ENCODE measurements at regions not wholly inside any gene's neighbourhood (a gene's known extent, or its start where the extent isn't known, plus 50 kb on each side); places are given as distances from the start of the nearest gene placed in this dataset.

DNA sequence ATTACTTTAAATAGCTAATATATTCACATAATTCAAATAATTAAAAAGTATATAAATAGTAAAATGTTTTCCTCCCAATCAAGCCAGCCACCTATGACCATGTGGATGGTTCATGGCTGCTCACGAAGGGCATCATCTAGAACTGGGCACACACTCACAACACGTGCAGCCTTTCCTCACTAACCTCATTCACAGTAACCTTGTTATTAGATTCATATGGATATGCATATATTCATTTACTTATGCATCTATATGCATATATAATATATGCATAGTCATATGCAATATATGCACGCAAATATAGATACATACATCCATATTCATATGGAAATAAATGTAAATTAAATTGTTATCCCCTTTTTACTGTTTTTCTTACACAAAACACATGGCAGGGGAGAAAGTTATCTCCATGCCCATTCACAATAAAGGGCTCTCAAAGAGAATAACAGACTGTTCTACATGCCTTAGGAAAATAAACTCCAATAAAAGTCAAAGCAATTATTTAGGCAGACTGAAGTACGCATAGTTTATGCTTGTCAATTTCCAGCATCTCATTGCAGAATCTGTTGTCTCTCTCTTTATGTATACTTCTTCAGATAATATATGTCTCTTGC is 163.9 kb upstream of the ADGRL3 start:
- no peaks in the 10 kb centered on the region for H3K9me3 ChIP-seq (ENCODE audit: low read length)
- in situ Hi-C loops (cut with HindIII; ENCODE audit: extremely low pct_ligation_motif_present, low pct_unique_long_range_greater_than_20kb) = no loop called here
- H3K9ac ChIP-seq (ENCODE audit: insufficient read depth, low read depth, low read length) = no peak overlapping the region
- no peaks in the 10 kb centered on the region for H3K36me3 ChIP-seq (replicated peaks in 1 of 2; ENCODE audit: control insufficient read depth in 1 of 2, insufficient read depth in 2 of 2, low read length in 2 of 2)
- H3K4me2 ChIP-seq (ENCODE audit: low read depth, low read length) = no peak overlapping the region
- no peaks in the 10 kb centered on the region for H3K27me3 ChIP-seq (ENCODE audit: control insufficient read depth in 1 of 2, insufficient read depth in 2 of 2, low read length in 2 of 2)
- no peak overlapping the region for H3K27ac ChIP-seq (ENCODE audit: extremely low read length, insufficient read depth, low read length)
- no peaks in the 10 kb centered on the region for H4K20me1 ChIP-seq (ENCODE audit: insufficient read depth, low read length)
- no peak for DNase-seq (ENCODE audit: low spot score)
- no TSS peak for BruUV-seq (replicated peaks)
- CTCF ChIA-PET (ENCODE audit: low intra/inter-chr PET ratio, low total read pairs) = no interaction called here
- intact Hi-C loops (cut with micrococcal nuclease; ENCODE audit: unreplicated experiment) = no loop called here
- no peaks in the 10 kb centered on the region for H3K4me1 ChIP-seq (ENCODE audit: insufficient read depth, low read length)
- no peak for ATAC-seq
- H3K79me2 ChIP-seq (ENCODE audit: insufficient read depth, low read length) = no peaks in the 10 kb centered on the region
- 3% methylated on average over 4 of the region's 4 CpGs for WGBS (ENCODE audit: low lambda C conversion rate)
- TF ChIP-seq, protein P1, sequence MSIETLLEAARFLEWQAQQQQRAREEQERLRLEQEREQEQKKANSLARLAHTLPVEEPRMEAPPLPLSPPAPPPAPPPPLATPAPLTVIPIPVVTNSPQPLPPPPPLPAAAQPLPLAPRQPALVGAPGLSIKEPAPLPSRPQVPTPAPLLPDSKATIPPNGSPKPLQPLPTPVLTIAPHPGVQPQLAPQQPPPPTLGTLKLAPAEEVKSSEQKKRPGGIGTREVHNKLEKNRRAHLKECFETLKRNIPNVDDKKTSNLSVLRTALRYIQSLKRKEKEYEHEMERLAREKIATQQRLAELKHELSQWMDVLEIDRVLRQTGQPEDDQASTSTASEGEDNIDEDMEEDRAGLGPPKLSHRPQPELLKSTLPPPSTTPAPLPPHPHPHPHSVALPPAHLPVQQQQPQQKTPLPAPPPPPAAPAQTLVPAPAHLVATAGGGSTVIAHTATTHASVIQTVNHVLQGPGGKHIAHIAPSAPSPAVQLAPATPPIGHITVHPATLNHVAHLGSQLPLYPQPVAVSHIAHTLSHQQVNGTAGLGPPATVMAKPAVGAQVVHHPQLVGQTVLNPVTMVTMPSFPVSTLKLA (IDR thresholded peaks at IDR 0.05) = peak; percentile 41; the same call in 1 of the 2 replicates
- TF ChIP-seq EZH2 (conservative IDR thresholded peaks at IDR 0.05; ENCODE audit: low read depth, low read length) = no peak
- POLR2A ChIA-PET = no interaction called here
- no peak overlapping the region for H2AFZ ChIP-seq (ENCODE audit: low read length)
- FAIRE-seq = no peak
- no peak overlapping the region for H3K4me3 ChIP-seq (replicated peaks in 1 of 3; ENCODE audit: insufficient read depth in 1 of 3, low read depth in 2 of 3, low read length in 3 of 3)

DNA sequence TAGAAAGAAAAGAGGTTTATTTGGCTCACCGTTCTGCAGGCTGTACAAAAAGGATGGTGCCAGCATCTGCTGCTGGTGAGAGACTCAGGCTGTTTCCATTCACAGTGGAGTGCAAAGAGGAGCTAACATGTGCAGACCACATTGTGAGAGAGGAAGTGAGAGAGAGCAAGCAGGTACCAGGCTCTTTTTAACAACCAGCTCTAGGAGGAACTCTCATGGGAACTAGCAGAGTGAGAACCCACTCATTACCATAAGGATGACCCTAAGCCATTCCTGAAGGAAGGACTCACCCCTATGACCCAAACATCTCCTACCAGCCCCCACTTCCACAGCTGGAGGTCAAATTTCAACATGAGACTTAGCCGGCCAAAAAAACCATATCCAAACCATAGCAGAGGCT is 158.6 kb upstream of the ADGRL3 start:
- intact Hi-C loops (cut with micrococcal nuclease; ENCODE audit: unreplicated experiment) (no loop called here), in situ Hi-C loops (cut with HindIII; ENCODE audit: extremely low pct_ligation_motif_present, low pct_unique_long_range_greater_than_20kb) (no loop called here)
- no peaks in the 10 kb centered on the region for H3K9me3 ChIP-seq (ENCODE audit: low read length)
- no peaks in the 10 kb centered on the region for H4K20me1 ChIP-seq (ENCODE audit: insufficient read depth, low read length)
- H3K27me3 ChIP-seq (ENCODE audit: control insufficient read depth in 1 of 2, insufficient read depth in 2 of 2, low read length in 2 of 2) = no peaks in the 10 kb centered on the region
- H3K79me2 ChIP-seq (ENCODE audit: insufficient read depth, low read length) = no peaks in the 10 kb centered on the region
- FAIRE-seq (no peak), DNase-seq (ENCODE audit: low spot score) (no peak), ATAC-seq (no peak)
- no peak overlapping the region for H3K27ac ChIP-seq (ENCODE audit: extremely low read length, insufficient read depth, low read length)
- ChIA-PET CTCF (ENCODE audit: low intra/inter-chr PET ratio, low total read pairs) (no interaction called here), POLR2A (no interaction called here)
- TF ChIP-seq, protein P2, sequence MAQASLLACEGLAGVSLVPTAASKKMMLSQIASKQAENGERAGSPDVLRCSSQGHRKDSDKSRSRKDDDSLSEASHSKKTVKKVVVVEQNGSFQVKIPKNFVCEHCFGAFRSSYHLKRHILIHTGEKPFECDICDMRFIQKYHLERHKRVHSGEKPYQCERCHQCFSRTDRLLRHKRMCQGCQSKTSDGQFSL (CRISPR knock-in tag; IDR thresholded peaks at IDR 0.05) = no peak
- TF ChIP-seq, protein P3, sequence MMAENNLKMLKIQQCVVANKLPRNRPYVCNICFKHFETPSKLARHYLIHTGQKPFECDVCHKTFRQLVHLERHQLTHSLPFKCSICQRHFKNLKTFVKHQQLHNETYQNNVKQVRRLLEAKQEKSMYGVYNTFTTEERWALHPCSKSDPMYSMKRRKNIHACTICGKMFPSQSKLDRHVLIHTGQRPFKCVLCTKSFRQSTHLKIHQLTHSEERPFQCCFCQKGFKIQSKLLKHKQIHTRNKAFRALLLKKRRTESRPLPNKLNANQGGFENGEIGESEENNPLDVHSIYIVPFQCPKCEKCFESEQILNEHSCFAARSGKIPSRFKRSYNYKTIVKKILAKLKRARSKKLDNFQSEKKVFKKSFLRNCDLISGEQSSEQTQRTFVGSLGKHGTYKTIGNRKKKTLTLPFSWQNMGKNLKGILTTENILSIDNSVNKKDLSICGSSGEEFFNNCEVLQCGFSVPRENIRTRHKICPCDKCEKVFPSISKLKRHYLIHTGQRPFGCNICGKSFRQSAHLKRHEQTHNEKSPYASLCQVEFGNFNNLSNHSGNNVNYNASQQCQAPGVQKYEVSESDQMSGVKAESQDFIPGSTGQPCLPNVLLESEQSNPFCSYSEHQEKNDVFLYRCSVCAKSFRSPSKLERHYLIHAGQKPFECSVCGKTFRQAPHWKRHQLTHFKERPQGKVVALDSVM (CRISPR knock-in tag; IDR thresholded peaks at IDR 0.05) = no peak
- TF ChIP-seq TOPORS (CRISPR knock-in tag; IDR thresholded peaks at IDR 0.05) (no peak), JARID2 (CRISPR knock-in tag; IDR thresholded peaks at IDR 0.05; ENCODE audit: insufficient replicate concordance) (no peak), HCFC1 (IDR thresholded peaks at IDR 0.05; ENCODE audit: low read depth, low read length) (no peak)
- TF ChIP-seq, protein P4, sequence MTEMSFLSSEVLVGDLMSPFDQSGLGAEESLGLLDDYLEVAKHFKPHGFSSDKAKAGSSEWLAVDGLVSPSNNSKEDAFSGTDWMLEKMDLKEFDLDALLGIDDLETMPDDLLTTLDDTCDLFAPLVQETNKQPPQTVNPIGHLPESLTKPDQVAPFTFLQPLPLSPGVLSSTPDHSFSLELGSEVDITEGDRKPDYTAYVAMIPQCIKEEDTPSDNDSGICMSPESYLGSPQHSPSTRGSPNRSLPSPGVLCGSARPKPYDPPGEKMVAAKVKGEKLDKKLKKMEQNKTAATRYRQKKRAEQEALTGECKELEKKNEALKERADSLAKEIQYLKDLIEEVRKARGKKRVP (CRISPR knock-in tag; IDR thresholded peaks at IDR 0.05) = no peak
- no peak overlapping the region for H2AFZ ChIP-seq (ENCODE audit: low read length)
- BruUV-seq (replicated peaks) = no TSS peak
- 11% methylated on average over 2 of the region's 2 CpGs for WGBS (ENCODE audit: low lambda C conversion rate)
- H3K4me3 ChIP-seq (replicated peaks in 1 of 3; ENCODE audit: insufficient read depth in 1 of 3, low read depth in 2 of 3, low read length in 3 of 3) = no peak overlapping the region
- H3K36me3 ChIP-seq (replicated peaks in 1 of 2; ENCODE audit: control insufficient read depth in 1 of 2, insufficient read depth in 2 of 2, low read length in 2 of 2) = no peaks in the 10 kb centered on the region
- no peaks in the 10 kb centered on the region for H3K4me1 ChIP-seq (ENCODE audit: insufficient read depth, low read length)
- H3K9ac ChIP-seq (ENCODE audit: insufficient read depth, low read depth, low read length) = no peak overlapping the region
- no peak overlapping the region for H3K4me2 ChIP-seq (ENCODE audit: low read depth, low read length)
